CD14-positive monocyte (primary cell): ENCODE measurements at regions not wholly inside any gene's neighbourhood (a gene's known extent, or its start where the extent isn't known, plus 50 kb on each side); places are given as distances from the start of the nearest gene placed in this dataset.
A peak's percentile ranks its signal among the peaks of the same experiment; 100 is the strongest.

Experiments used
- DNase-seq, 3 donors: peaks; one replicate each; pipeline ENCODE4 v3.0.0-alpha.2; 2011 to 2022
- H2AFZ ChIP-seq: 2 replicates; pipeline ENCODE4 v1.6.0; 2012; ENCODE audit warnings: mild to moderate bottlenecking, low read depth, low read length, inconsistent platforms; ENCODE audit not compliant: insufficient read depth, poor library complexity, severe bottlenecking
- H3K27ac ChIP-seq, 2 donors: 1 replicate in 1 of 2; 2 replicates in 1 of 2; pipeline ENCODE4 v1.5.1; 2012 to 2013; ENCODE audit warnings: low read length in 2 of 2, control low read depth in 1 of 2, inconsistent platforms in 1 of 2, low read depth in 1 of 2, mild to moderate bottlenecking in 1 of 2
- H3K27me3 ChIP-seq, 2 donors: one replicate each; pipeline versions ENCODE4 v1.6.0 to v1.6.1; 2011 to 2013; ENCODE audit warnings: low read length in 2 of 2; ENCODE audit not compliant: control insufficient read depth in 2 of 2, insufficient read depth in 2 of 2
- H3K36me3 ChIP-seq, 2 donors: replicated peaks in 1 of 2; 1 replicate in 1 of 2; 2 replicates in 1 of 2; pipeline versions ENCODE4 v1.5.1 to v1.6.1; 2012 to 2013; ENCODE audit warnings: low read length in 2 of 2, control low read depth in 1 of 2, inconsistent platforms in 1 of 2, mild to moderate bottlenecking in 1 of 2; ENCODE audit not compliant: insufficient read depth in 2 of 2, control insufficient read depth in 1 of 2
- H3K4me1 ChIP-seq, 2 donors: 1 replicate in 1 of 2; 2 replicates in 1 of 2; pipeline versions ENCODE4 v1.5.1 to v1.6.1; 2012 to 2013; ENCODE audit warnings: low read length in 2 of 2, control low read depth in 1 of 2, inconsistent platforms in 1 of 2, mild to moderate bottlenecking in 1 of 2, moderate library complexity in 1 of 2; ENCODE audit not compliant: insufficient read depth in 2 of 2, control insufficient read depth in 1 of 2
- H3K4me2 ChIP-seq: replicated peaks from 2 replicates; pipeline ENCODE3; 2012; ENCODE audit warnings: low read length, moderate library complexity, mild to moderate bottlenecking; ENCODE audit not compliant: poor library complexity, severe bottlenecking; ENCODE audit errors: extremely low read depth
- H3K4me3 ChIP-seq, 3 experiments: fragments of 200-600 bp in 1 of 3; sonication (generic) in 1 of 3; replicated peaks in 1 of 3; 1 replicate in 2 of 3; 2 replicates in 1 of 3; pipeline ENCODE4 v1.5.1; 2011 to 2013; ENCODE audit warnings: low read length in 3 of 3, mild to moderate bottlenecking in 3 of 3, control low read depth in 2 of 3, low read depth in 2 of 3, inconsistent platforms in 1 of 3, moderate library complexity in 1 of 3
- H3K79me2 ChIP-seq: 2 replicates; pipeline ENCODE4 v1.6.0; 2012; ENCODE audit warnings: mild to moderate bottlenecking, control low read depth, inconsistent platforms, low read length, moderate library complexity; ENCODE audit not compliant: insufficient read depth
- H3K9ac ChIP-seq: 2 replicates; pipeline ENCODE4 v1.6.0; 2017; ENCODE audit warnings: low read length, mild to moderate bottlenecking; ENCODE audit not compliant: insufficient read depth, poor library complexity, severe bottlenecking
- H3K9me3 ChIP-seq, 2 donors: replicated peaks in 1 of 2; 1 replicate in 1 of 2; 2 replicates in 1 of 2; pipeline versions ENCODE4 v1.5.1 to v1.6.1; 2012 to 2013; ENCODE audit warnings: low read length in 2 of 2, control low read depth in 1 of 2; ENCODE audit not compliant: control insufficient read depth in 1 of 2, insufficient read depth in 1 of 2
- H4K20me1 ChIP-seq: 2 replicates; pipeline ENCODE4 v1.6.0; 2012; ENCODE audit warnings: mild to moderate bottlenecking, low read length, control low read depth, moderate library complexity; ENCODE audit not compliant: insufficient read depth
- H3K27ac Mint-ChIP-seq, 7 donors: one replicate each; pipeline ENCODE4 v1.8.0; 2020; ENCODE audit warnings: mild to moderate bottlenecking in 7 of 7, mixed read lengths in 7 of 7, moderate library complexity in 6 of 7, inconsistent platforms in 2 of 7
- H3K27me3 Mint-ChIP-seq, 3 donors: one replicate each; pipeline ENCODE4 v1.8.0; 2021 to 2022; ENCODE audit warnings: low read depth in 3 of 3, mild to moderate bottlenecking in 3 of 3, mixed read lengths in 3 of 3, moderate library complexity in 3 of 3, inconsistent platforms in 1 of 3
- H3K36me3 Mint-ChIP-seq, 2 donors: one replicate each; pipeline ENCODE4 v1.8.0; 2020; ENCODE audit warnings: mixed read lengths in 2 of 2, inconsistent platforms in 1 of 2, mild to moderate bottlenecking in 1 of 2
- H3K4me1 Mint-ChIP-seq: one replicate; pipeline ENCODE4 v1.8.0; 2020; ENCODE audit warnings: mild to moderate bottlenecking, mixed read lengths
- H3K4me3 Mint-ChIP-seq, 2 donors: one replicate each; pipeline ENCODE4 v1.8.0; 2020; ENCODE audit warnings: mild to moderate bottlenecking in 2 of 2, mixed read lengths in 2 of 2, moderate library complexity in 1 of 2
- H3K9me3 Mint-ChIP-seq, 7 donors: one replicate each; pipeline ENCODE4 v1.8.0; 2020 to 2022; ENCODE audit warnings: mixed read lengths in 7 of 7, mild to moderate bottlenecking in 6 of 7, moderate library complexity in 6 of 7, inconsistent platforms in 2 of 7
- CTCF ChIP-seq: fragments of 200-600 bp; IDR thresholded peaks from one replicate; pipeline ENCODE4 v1.8.0; 2022; ENCODE audit warnings: antibody characterized with exemption, mild to moderate bottlenecking
- WGBS: methylation state at CpG from one replicate; pipeline ENCODE4 v1.1.5; 2013; ENCODE audit warnings: missing lambda C conversion rate; ENCODE audit not compliant: insufficient coverage; 5-methylcytosine and 5-hydroxymethylcytosine counted together
- intact Hi-C, 2 donors: fragments of 100-400 bp; cut with micrococcal nuclease; formaldehyde crosslinking; loops; one replicate each; pipeline versions ENCODE4 v1.15.0 to v1.15.1; 2023

- peak overlapping the region in 1 of 7 donors; percentile 9 for H3K27ac Mint-ChIP-seq
- no peak overlapping the region for H3K27ac ChIP-seq
- H3K4me3 ChIP-seq, result no peak overlapping the region
- H3K9me3 ChIP-seq, result peaks cover 90 to 91% of the 10 kb centered on the region in 2 donors
- H3K4me1 Mint-ChIP-seq, result no peaks in the 10 kb centered on the region
- no peak for TF ChIP-seq CTCF
- H3K4me3 Mint-ChIP-seq, result no peak overlapping the region
- intact Hi-C loops, result no loop called here
- no peaks in the 10 kb centered on the region for H3K79me2 ChIP-seq
- no peaks in the 10 kb centered on the region for H4K20me1 ChIP-seq
- no peaks in the 10 kb centered on the region for H3K27me3 Mint-ChIP-seq
- peaks cover 37 to 85% (median 71%) of the 10 kb centered on the region in 7 donors for H3K9me3 Mint-ChIP-seq
- no peak overlapping the region for H3K4me2 ChIP-seq
- no peaks in the 10 kb centered on the region for H3K36me3 ChIP-seq
- DNase-seq, result no peak
- H3K36me3 Mint-ChIP-seq, result no peaks in the 10 kb centered on the region
- WGBS, result 73% methylated on average over 5 of the region's 9 CpGs
- no peaks in the 10 kb centered on the region for H3K4me1 ChIP-seq
- no peaks in the 10 kb centered on the region for H3K27me3 ChIP-seq
- no peak overlapping the region for H2AFZ ChIP-seq
- no peak overlapping the region for H3K9ac ChIP-seq
These were observed 133.4 kb upstream of the USP29 start for GRCh38 chr19:56986386-56986785.

- Histone ChIP-seq H3K9ac (no peak overlapping the region), H3K79me2 (no peaks in the 10 kb centered on the region), H3K4me1 (no peaks in the 10 kb centered on the region), H4K20me1 (no peaks in the 10 kb centered on the region), H3K27ac (no peak overlapping the region), H3K4me3 (no peak overlapping the region), H3K27me3 (no peaks in the 10 kb centered on the region), H3K4me2 (no peak overlapping the region), H2AFZ (no peak overlapping the region), H3K36me3 (no peaks in the 10 kb centered on the region), H3K9me3 (peaks cover 90 to 91% of the 10 kb centered on the region in 2 donors)
- Mint-ChIP-seq H3K27ac (no peak overlapping the region), H3K4me3 (no peak overlapping the region), H3K27me3 (no peaks in the 10 kb centered on the region), H3K9me3 (peaks cover 33 to 85% (median 74%) of the 10 kb centered on the region in 7 donors), H3K36me3 (no peaks in the 10 kb centered on the region), H3K4me1 (no peaks in the 10 kb centered on the region)
- no peak for DNase-seq
- intact Hi-C loops, result no loop called here
- WGBS, result 86% methylated on average over 6 of the region's 15 CpGs
- no peak for TF ChIP-seq CTCF
These were observed 132.6 kb upstream of the USP29 start for GRCh38 chr19:56987184-56987583.
